Endothelial cell of umbilical vein (primary cell): ENCODE measurements at regions not wholly inside any gene's neighbourhood (a gene's known extent, or its start where the extent isn't known, plus 50 kb on each side); places are given as distances from the start of the nearest gene placed in this dataset.
"Not testable (repeated sequence)": the region's sequence is repeated elsewhere in the genome, so short reads cannot be mapped to it uniquely, and the experiment has no call there.

Source experiments
- BruUV-seq: library from RNA; stranded (reverse); fragments of 400-500 nt; replicated peaks from 2 replicates; lab custom pipeline; 2021; lab: Mats Ljungman, UMichigan
- CTCF ChIA-PET: fragments of 300-600, 350-600 bp; sonication (Branson Sonifier 250); formaldehyde crosslinking; loops from one replicate; lab custom pipeline; 2021; ENCODE audit warnings: antibody characterized with exemption, inconsistent platforms; lab: Charles Lee
- POLR2A ChIA-PET: fragments of 300-600, 350-600 bp; sonication (Branson Sonifier 250); formaldehyde crosslinking; loops from one replicate; lab custom pipeline; 2021; ENCODE audit warnings: antibody characterized with exemption, inconsistent platforms; lab: Charles Lee
- DNase-seq: peaks from one replicate; pipeline ENCODE4 v3.0.0-alpha.2; 2011; ENCODE audit warnings: low read depth, low spot score
- FAIRE-seq: peaks from 2 replicates; lab custom pipeline; 2011; peaks lifted over from hg19 to GRCh38; lab: Jason Lieb, UNC
- H2AFZ ChIP-seq: 2 replicates; pipeline ENCODE4 v1.6.0; 2012; ENCODE audit warnings: low read depth, low read length, control low read depth, inconsistent platforms
- H3K27ac ChIP-seq: 2 replicates; pipeline ENCODE4 v1.5.1; 2011; ENCODE audit warnings: low read depth, mild to moderate bottlenecking, control low read depth, low read length, moderate library complexity; ENCODE audit not compliant: insufficient read depth
- H3K27me3 ChIP-seq, 2 experiments: 2 replicates each; pipeline versions ENCODE4 v1.6.0 to v1.6.1; 2011; ENCODE audit warnings: low read length in 2 of 2, mixed read lengths in 1 of 2; ENCODE audit not compliant: control insufficient read depth in 2 of 2, insufficient read depth in 2 of 2
- H3K36me3 ChIP-seq, 2 experiments: 2 replicates in 1 of 2; 3 replicates in 1 of 2; pipeline ENCODE4 v1.5.1; 2011; ENCODE audit warnings: low read length in 2 of 2, mild to moderate bottlenecking in 1 of 2, moderate library complexity in 1 of 2; ENCODE audit not compliant: control insufficient read depth in 2 of 2, insufficient read depth in 2 of 2; ENCODE audit errors: extremely low read depth in 1 of 2
- H3K4me1 ChIP-seq: 3 replicates; pipeline ENCODE4 v1.5.1; 2011; ENCODE audit warnings: mild to moderate bottlenecking, low read length; ENCODE audit not compliant: control insufficient read depth, insufficient read depth; ENCODE audit errors: extremely low read depth
- H3K4me2 ChIP-seq: 2 replicates; pipeline ENCODE4 v1.6.1; 2011; ENCODE audit warnings: low read length, control low read depth, mixed read lengths; ENCODE audit not compliant: insufficient read depth
- H3K4me3 ChIP-seq, 3 experiments: fragments of 200-600 bp in 1 of 3; sonication (generic), shearing (Covaris generic) in 1 of 3; replicated peaks in 1 of 3; 2 replicates each; pipeline ENCODE4 v1.5.1; 2011 to 2016; ENCODE audit warnings: control low read depth in 3 of 3, low read length in 3 of 3, mild to moderate bottlenecking in 2 of 3, inconsistent platforms in 1 of 3, low read depth in 1 of 3, moderate library complexity in 1 of 3; ENCODE audit not compliant: insufficient read depth in 1 of 3
- H3K79me2 ChIP-seq: 2 replicates; pipeline ENCODE4 v1.6.0; 2012; ENCODE audit warnings: low read length, inconsistent platforms; ENCODE audit not compliant: control insufficient read depth, insufficient read depth
- H3K9ac ChIP-seq: replicated peaks from 2 replicates; pipeline ENCODE3; 2011; ENCODE audit warnings: low read length, control low read depth; ENCODE audit not compliant: insufficient read depth; ENCODE audit errors: extremely low read depth
- H3K9me1 ChIP-seq: replicated peaks from 3 replicates; pipeline ENCODE4 v1.6.0; 2011; ENCODE audit warnings: mild to moderate bottlenecking, low read length; ENCODE audit not compliant: control insufficient read depth, insufficient read depth; ENCODE audit errors: extremely low read depth
- H3K9me3 ChIP-seq: replicated peaks from 2 replicates; pipeline ENCODE4 v1.5.1; 2012; ENCODE audit warnings: low read length, inconsistent platforms; ENCODE audit not compliant: control insufficient read depth, insufficient read depth
- H4K20me1 ChIP-seq: replicated peaks from 2 replicates; pipeline ENCODE3; 2011; ENCODE audit warnings: mild to moderate bottlenecking, low read length; ENCODE audit not compliant: control insufficient read depth, insufficient read depth; ENCODE audit errors: extremely low read depth
- EZH2 ChIP-seq: IDR thresholded peaks from 2 replicates; pipeline ENCODE4 v1.6.1; 2012; ENCODE audit warnings: borderline replicate concordance, low read depth, mild to moderate bottlenecking, moderate library complexity, low read length, inconsistent platforms; ENCODE audit not compliant: severe bottlenecking
- FOS ChIP-seq: IDR thresholded peaks from 2 replicates; pipeline ENCODE4 v1.6.1; 2011; ENCODE audit warnings: mild to moderate bottlenecking, low read length, moderate library complexity, borderline replicate concordance; ENCODE audit not compliant: insufficient read depth
- GATA2 ChIP-seq: IDR thresholded peaks from 2 replicates; pipeline ENCODE4 v1.7.0; 2011; ENCODE audit warnings: low read depth, mild to moderate bottlenecking, moderate library complexity, mixed read lengths, low read length; ENCODE audit not compliant: insufficient read length, insufficient read depth
- JUN ChIP-seq: IDR thresholded peaks from 2 replicates; pipeline ENCODE4 v1.6.1; 2011; ENCODE audit warnings: borderline replicate concordance, low read depth; ENCODE audit not compliant: insufficient read length, insufficient read depth
- MYC ChIP-seq: IDR thresholded peaks from one replicate; pipeline ENCODE4 v1.6.1; 2011; ENCODE audit warnings: mild to moderate bottlenecking, low read depth, low read length
- POLR2A ChIP-seq: IDR thresholded peaks from 2 replicates; pipeline ENCODE4 v1.6.1; 2012; ENCODE audit warnings: low read depth, mild to moderate bottlenecking, control low read depth, low read length
- POLR2AphosphoS5 ChIP-seq: IDR thresholded peaks from 2 replicates; pipeline ENCODE4 v1.6.1; 2012; ENCODE audit warnings: low read depth, mild to moderate bottlenecking, control low read depth, low read length, moderate library complexity; ENCODE audit not compliant: insufficient read depth
- dilution Hi-C: fragments of 300-500 bp; cut with MboI; formaldehyde crosslinking; loops from one replicate; pipeline ENCODE4 v1.15.0; 2019; ENCODE audit warnings: low sequenced_read_pairs; ENCODE audit not compliant: extremely low pct_ligation_motif_present
- intact Hi-C: fragments of 100-400 bp; cut with micrococcal nuclease; formaldehyde crosslinking; loops from one replicate; pipeline ENCODE4 v1.10.0; 2022
- TF ChIP-seq, protein P1 (sequence below): IDR thresholded peaks from 2 replicates; pipeline ENCODE4 v1.6.1; 2011; ENCODE audit not compliant: insufficient read depth, insufficient read length
- TF ChIP-seq, protein P2 (sequence below), 2 donors: IDR thresholded peaks; 1 replicate in 1 of 2; 2 replicates in 1 of 2; pipeline ENCODE4 v1.5.1; 2011; ENCODE audit warnings: low read length in 2 of 2, mild to moderate bottlenecking in 2 of 2, moderate library complexity in 2 of 2, control low read depth in 1 of 2, inconsistent platforms in 1 of 2, low read depth in 1 of 2; ENCODE audit not compliant: insufficient read depth in 1 of 2; ENCODE audit errors: extremely low read depth in 1 of 2

DNA sequence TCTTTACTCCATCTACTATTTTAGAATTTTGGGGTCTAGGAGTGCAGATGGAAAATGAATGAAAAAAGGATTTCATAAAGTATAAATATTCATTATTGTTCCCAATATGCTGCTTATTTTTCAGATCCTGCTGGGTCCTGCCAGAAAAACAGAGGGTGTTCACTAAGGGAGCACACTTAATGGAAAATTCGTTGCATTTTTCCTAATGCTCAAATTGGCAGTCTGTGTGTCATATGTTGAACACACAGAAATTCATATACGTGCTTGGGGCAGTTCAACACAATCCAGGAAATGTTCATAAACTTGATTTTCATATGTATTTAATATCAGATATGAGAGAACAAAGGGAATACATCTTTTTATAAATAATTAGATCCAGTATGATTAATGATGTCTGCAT, 1019.4 kb downstream of the EPHA7 start:
- dilution Hi-C loops = no loop called here
- FAIRE-seq = no peak
- Histone ChIP-seq H3K4me3 (no peak overlapping the region), H3K27ac (no peak overlapping the region), H3K27me3 (no peaks in the 10 kb centered on the region), H3K79me2 (no peaks in the 10 kb centered on the region), H4K20me1 (no peaks in the 10 kb centered on the region), H3K4me1 (no peaks in the 10 kb centered on the region), H3K36me3 (no peaks in the 10 kb centered on the region), H3K4me2 (no peak overlapping the region), H3K9me1 (no peaks in the 10 kb centered on the region), H2AFZ (no peak overlapping the region), H3K9ac (no peak overlapping the region), H3K9me3 (no peaks in the 10 kb centered on the region)
- ChIA-PET CTCF (interaction anchor here (0.7 kb wide), 1 partner anchor 14 kb away, joined by 3 read pairs; no protein-coding TSS in a partner anchor), POLR2A (no interaction called here)
- intact Hi-C loops = no loop called here
- BruUV-seq = no TSS peak
- no peak for DNase-seq
- no peak for TF ChIP-seq JUN
- no peak for TF ChIP-seq GATA2
- TF ChIP-seq, protein P1, sequence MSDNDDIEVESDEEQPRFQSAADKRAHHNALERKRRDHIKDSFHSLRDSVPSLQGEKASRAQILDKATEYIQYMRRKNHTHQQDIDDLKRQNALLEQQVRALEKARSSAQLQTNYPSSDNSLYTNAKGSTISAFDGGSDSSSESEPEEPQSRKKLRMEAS = no peak
- no peak for TF ChIP-seq POLR2AphosphoS5
- no peak for TF ChIP-seq EZH2
- no peak for TF ChIP-seq POLR2A
- TF ChIP-seq FOS = no peak
- TF ChIP-seq, protein P2, sequence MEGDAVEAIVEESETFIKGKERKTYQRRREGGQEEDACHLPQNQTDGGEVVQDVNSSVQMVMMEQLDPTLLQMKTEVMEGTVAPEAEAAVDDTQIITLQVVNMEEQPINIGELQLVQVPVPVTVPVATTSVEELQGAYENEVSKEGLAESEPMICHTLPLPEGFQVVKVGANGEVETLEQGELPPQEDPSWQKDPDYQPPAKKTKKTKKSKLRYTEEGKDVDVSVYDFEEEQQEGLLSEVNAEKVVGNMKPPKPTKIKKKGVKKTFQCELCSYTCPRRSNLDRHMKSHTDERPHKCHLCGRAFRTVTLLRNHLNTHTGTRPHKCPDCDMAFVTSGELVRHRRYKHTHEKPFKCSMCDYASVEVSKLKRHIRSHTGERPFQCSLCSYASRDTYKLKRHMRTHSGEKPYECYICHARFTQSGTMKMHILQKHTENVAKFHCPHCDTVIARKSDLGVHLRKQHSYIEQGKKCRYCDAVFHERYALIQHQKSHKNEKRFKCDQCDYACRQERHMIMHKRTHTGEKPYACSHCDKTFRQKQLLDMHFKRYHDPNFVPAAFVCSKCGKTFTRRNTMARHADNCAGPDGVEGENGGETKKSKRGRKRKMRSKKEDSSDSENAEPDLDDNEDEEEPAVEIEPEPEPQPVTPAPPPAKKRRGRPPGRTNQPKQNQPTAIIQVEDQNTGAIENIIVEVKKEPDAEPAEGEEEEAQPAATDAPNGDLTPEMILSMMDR (IDR thresholded peaks at IDR 0.05; ENCODE audit: extremely low read depth in 1 of 2, insufficient read depth in 1 of 2, low read depth in 1 of 2, low read length in 2 of 2) = no peak
- no peak for TF ChIP-seq MYC

GRCh38 chr6:92388706-92389105, 1030.7 kb downstream of the EPHA7 start:
- intact Hi-C loops, H3K36me3 ChIP-seq, H3K27me3 ChIP-seq, dilution Hi-C loops, H4K20me1 ChIP-seq, BruUV-seq, FAIRE-seq, H3K27ac ChIP-seq, H3K79me2 ChIP-seq, POLR2A ChIA-PET, H3K9ac ChIP-seq, H3K9me1 ChIP-seq, H2AFZ ChIP-seq, H3K9me3 ChIP-seq, H3K4me1 ChIP-seq, DNase-seq, H3K4me2 ChIP-seq, H3K4me3 ChIP-seq: not testable (repeated sequence)
- CTCF ChIA-PET = interaction anchor here (1.4 kb wide), 1 partner anchor 15 kb away, joined by 4 read pairs; no protein-coding TSS in a partner anchor
